ENCODE measurements at regions not wholly inside any gene's neighbourhood (a gene's known extent, or its start where the extent isn't known, plus 50 kb on each side); places are given as distances from the start of the nearest gene placed in this dataset.
"Not testable (repeated sequence)": the region's sequence is repeated elsewhere in the genome, so short reads cannot be mapped to it uniquely, and the experiment has no call there.

DNA sequence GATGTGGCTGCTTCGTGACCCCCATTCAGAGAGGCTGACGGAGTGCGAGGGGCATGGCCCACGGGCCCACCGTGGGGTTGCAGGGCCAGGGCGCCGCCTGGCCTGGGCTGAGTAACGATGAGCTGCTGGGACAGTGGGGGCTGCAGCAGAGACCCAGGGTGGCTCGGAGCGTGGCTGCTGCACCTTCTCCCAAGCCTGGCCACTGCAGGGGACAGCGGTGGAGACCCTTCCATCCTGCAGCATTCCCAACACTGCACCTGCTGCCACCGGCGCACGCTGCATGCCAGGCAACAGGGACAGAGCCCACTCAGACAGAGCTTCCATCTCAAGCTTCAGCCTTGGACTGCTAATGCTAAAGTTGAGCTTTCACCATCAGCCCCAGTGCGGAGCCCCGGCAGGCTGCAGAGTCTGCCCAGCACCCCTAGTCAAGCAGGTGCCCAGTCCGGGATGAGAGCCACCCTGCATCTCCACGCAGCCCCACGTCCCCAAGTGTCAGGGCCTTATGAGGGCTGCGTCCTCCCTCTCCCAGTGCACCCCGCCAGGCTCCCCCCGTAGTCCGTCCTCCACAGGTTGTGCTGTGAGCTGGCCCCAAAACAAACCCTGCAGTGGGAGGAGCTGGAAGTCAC lies 89.4 kb upstream of the AFDN start:
- DNase-seq = no peak

DNA sequence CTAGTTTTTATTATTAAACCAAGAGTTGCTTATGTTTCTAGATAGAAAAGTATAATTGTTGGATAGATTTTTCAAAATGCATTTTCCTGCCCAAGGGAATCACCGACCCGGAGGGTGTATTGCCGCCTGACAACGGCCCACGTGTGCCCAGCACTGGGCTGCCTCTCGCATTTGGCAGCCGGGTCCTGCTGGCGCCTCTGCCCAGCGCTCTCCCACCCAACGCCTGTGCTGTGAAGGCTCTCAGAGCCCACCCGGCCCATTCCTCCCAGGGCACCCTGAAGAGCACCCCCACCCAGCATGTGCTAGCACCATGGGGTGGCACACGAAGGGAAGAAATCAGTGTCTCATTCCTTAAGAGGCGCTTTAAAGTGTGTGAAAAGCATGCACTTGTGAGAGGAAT lies 88.3 kb upstream of the AFDN start:
- DNase-seq = no peak

DNA sequence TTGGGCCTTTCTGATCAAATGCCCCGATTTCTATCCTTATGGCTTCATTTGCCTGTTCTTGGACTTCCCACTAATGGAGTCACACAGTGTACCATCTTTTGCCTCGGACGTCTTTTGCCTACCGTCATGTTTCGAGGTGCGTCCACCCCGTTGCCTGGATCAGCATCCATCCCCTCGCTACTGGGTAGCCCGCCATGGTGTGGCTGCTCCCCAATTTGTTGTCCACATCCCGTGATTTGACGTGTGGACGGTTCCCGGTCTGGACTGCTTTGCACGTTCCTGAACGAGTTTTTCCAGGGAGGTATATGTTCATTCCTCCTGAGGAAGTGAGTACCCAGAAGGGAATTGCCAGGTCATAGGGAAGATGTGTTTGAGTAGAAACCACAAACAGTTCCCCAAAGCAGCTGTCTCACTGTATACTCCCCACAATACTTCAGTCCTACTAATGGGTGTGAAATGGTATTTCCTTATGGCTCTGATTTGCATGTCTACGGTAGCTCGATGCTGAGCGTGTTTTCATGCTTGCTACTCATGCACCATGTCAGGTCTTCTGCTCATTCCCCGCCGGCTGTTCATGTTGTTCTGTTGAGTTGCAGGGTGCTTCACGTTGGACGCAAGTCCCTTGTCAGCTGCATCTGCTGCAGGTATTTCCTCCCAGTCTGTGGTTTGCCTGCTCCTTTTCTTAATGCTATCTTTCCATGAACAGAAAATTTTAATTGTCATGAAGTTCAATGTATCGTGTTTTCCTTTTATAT lies 86.8 kb upstream of the AFDN start:
- DNase-seq = no peak

DNA sequence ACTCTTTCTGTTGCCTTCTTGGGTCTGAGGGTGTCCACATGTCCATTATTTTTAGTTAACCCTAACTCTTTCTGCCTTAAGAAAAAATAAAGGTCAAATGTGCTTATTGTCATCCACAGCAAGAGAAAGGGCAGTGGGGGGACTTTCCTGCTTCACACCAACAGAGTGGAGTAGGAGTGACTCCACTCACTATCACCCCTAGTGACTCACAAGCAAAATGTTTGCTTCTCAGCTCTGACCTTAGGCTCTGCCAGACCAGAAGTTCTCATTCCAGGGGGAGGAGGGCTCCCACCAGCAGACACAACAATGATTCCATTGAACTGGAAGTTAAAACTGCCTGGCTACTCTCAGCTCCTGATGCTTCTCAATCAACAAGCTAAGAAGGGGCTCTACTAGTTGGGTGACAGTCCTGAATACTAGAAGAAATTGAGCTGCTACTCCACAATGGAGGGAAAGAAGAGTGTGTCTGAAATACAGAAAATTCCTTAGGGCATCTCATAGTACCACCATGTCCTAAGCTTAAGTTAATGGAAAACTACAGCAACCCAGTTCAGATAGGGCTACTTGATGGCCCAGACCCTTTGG lies 83.9 kb upstream of the AFDN start:
- no peak for DNase-seq

DNA sequence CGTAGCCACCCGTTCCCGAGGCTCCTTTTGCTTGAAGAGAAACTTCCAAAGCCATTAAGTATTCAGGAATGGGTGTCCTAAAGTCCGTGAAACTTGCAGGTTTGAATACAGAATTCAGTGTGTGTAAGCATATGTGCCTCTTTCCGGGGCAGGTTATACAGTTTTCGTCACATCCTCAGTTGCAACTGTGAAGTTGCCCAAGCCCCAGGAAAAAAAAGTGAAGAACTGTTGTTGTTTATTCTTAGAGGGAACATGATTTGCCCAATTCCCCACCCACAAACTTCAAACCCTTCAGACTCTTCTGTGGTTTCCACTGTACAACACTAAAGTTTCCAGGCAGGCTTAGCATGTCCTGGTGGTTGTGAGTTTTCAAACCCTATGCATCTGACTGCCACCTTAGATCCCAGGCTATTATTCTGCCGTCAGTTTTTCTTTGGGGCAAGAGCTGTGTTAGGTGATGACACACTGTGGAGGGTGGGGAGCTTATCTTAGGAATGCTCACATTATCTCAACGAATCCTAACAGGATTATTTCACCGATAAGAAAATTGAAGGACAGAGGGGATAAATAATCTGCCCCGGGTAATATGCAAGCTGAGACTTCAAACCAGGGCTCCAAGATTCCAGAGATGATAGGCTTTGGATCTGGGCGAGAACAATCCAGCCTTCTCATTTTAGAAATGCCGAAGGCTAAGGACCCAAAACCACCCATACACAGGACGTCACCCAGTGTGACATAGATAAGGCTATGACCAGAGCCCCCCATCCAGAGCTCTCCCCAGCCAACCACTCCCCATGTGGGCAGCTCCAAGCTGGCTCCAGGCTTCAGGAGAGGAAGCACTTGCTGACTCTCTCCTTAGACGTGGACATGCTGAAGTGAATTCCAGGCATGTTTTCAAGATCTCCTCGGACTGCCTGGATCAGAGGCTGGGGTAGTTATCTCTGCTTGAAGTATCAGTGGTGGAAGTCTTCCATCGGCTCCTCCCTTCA lies 81.7 kb upstream of the AFDN start:
- no peak for DNase-seq

DNA sequence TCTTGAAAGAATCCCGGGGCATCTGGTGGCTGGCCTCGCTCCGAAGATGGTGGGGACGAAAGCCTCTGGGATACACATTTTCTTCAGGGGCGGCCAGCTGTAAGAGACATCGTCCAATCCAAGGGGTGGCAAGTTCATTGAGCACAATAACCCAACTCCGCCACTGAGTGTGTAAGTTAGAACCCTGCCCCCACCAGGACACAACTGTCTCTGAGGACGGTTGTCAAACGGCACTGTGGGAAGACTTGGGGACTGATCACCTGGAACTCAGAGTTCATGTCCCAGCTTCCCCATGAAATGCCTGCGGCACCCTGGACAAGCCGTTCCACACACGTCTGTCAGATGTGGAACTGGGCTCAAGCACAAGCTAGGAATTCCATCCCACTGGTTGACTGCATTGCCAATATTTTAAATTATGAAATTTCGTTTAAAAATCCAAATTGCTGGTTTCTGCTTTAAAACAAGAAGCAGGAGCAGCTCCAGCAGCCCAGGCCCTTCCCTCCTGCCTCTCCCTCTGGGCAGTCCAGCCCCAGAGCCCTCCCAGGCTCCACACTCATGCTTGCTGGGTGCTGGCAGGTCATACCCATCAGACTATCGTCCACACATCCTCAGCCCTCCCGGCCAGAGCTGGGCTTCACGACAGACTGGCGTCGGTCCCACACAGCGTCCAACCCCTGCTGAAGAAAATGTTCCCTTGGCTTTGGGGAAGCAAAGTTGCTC lies 80.9 kb upstream of the AFDN start:
- no peak for DNase-seq

DNA sequence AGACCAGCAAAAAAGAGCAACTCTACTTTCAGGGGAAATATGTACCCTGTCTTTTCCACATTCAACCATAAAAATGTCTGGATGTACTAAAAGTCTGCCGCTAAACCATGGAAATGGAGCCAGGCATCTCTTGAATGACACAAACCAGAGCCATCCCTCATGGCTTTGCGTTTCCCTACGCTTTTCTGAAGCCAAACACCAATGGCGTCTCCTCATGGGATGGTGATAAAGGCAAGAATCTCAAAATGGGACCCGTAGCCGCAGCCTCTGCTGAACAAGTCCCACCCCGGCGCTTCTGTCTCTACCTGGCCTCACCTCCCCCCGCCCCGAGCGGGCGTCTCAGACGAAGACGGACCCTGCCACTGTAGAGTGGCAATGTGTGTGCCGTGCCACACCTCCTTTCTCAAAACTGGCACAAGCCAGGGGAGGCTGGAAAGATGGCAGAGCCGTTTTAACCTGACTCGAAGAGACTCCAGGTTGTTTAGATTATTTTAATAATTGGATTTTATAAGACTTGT lies 80.3 kb upstream of the AFDN start:
- DNase-seq = no peak

DNA sequence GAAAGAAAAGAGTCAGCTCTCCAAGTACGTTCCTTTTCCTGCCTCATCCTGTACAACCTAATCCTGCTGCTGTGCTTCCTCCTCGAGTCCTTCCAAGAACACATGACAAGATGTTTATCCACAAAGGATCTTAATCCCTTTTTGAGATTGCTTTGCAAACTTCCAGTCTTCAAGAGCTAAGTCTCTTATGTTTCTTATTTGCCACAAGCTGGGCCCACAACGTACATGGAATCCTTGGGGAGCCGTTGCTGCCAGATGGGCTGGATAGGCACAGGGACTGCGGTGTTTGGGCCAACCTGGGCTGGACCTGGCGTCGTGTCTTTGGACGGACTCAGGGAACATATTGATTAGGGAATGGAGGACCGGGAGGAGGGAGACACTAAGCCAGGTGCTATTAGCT lies 79.7 kb upstream of the AFDN start:
- DNase-seq = no peak

DNA sequence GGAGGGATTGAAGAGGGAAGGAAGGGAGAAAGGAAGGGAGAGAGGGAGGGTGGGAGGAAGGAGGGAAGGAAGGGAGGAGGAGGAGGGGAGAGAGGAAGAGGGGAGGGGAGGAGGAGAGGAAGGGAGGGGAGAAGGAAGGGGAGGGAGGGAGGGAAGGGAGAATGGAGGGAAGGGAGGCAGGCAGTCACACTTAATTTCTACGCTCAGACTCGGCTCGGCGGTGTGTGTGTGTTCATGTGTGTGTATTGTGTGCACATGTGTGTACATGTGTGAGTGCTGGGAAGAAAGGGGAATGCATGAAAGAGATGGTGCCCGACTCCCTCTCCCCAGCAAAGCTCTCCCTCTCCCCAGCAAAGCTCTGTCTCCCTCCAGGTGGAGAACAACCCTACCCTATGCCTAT lies 79.1 kb upstream of the AFDN start:
- no peak for DNase-seq

DNA sequence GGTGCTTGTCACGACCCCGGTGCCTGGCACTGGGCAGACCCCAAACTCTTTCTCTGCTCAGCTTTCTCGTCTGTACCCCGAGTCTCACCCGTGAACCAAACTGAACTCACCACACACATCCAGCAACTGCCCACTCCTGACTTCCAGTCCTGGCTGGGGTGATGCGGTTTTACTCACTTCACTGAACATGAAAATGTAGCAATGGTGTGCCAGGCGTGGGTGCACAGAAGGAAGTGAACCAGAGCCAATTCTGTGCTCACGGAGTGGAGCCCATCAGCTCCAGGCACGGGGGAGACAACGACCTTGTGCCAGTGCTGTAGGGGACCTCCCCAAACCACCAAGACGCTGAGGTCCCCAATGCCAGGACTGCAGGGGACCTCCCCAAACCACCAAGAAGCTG lies 78.7 kb upstream of the AFDN start:
- no peak for DNase-seq

DNA sequence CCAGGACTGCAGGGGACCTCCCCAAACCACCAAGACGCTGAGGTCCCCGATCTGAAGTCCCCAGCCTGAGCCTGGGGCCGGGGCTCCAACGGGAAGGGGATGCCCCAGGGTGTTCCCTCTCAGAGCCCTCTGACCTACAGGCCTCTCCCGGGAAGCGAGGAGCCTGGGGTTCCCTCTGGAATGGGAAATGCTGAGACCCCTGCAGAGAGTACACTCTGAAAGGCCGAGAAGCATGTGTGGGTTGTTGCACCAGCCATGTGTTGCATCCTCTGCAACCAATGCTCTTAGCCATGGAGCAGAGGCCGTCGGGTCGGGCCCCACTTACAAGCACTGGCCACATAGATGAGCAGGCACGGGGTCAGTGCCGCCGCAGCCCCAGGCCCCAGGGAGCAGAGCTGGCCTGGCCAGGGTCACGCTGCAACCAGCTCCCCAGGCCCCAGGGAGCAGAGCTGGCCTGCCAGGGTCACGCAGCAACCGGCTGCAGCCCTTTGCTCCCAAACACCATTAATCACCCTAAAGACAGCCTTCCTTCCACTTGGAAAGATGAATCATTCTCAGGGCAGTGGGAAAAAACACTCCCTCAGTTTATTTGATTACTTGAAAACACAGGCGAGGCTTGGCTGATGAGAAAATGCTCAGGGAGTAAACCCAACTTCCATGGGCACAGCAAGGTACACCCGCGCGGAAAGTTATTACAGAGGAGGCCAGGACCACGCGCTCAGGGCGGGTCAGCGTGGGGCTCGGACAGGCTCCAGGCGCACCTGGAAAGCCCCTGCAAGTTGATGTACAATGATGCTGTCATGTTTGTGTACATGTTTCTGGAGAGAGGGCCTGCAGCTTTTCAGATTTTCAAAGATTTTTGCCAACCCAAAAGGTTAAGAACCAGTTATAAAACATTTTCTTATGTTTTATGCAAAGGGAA lies 78.0 kb upstream of the AFDN start:
- DNase-seq = no peak

DNA sequence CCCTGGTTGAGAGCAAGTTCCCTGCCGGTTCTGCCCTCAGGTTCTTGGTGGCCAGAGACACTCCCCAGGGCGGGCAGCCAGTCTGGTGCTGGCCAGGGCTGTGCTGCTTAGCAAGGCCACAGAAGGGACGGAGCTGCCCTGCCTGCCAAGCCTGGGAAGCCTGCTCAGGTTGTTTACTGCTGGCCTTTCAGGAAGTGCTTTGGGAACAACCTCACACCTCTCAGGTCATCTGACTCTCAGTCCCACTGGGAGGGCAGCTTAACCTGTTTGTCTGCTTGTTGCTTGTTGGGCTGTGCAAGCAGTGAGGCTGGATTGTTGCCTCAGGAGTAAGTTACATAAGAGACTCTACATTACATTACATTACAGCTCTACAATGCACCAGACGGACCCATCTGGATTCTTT lies 75.8 kb upstream of the AFDN start:
- DNase-seq = no peak

DNA sequence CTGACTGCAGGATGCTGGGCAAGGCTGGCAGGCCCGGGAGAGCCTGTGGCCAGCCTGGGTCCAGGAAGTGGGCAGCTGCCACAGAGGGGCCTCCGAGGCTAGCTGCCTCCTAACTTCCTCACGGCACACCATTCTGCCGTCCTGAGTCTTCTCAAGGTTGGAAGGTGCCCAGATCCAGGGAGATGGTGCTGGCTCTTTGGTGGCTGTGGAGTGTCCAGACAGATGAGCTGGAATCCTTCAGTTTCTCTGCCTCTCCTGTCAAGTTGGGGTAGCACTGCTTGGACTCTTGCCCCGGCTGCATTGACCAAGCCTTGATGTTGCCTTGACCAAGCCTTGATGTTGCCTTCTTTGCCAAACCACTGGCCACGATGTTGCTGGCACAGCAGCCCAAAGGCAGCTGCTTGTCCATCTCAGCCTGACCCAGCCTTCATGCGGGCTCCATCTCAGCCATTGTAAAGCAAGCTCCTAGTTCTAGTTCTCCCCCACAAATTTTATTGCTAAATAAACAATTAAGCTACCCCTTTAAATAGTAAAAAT lies 75.1 kb upstream of the AFDN start:
- no peak for DNase-seq

DNA sequence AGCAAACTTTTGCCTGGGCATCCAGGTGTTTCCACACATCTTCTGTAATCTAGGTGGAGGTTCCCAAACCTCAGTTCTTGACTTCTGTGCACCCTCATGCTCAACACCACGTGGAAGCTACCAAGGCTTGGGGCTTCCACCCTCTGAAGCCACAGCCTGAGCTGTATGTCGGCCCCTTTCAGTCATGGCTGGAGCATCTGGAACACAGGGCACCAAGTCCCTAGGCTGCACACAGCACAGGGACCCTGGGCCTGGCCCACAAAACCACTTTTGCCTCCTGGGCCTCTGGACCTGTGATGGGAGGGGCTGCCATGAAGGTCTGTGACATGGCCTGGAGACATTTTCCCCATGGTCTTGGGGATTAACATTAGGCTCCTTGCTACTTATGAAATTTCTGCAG lies 73.4 kb upstream of the AFDN start:
- not testable (repeated sequence) for DNase-seq

DNA sequence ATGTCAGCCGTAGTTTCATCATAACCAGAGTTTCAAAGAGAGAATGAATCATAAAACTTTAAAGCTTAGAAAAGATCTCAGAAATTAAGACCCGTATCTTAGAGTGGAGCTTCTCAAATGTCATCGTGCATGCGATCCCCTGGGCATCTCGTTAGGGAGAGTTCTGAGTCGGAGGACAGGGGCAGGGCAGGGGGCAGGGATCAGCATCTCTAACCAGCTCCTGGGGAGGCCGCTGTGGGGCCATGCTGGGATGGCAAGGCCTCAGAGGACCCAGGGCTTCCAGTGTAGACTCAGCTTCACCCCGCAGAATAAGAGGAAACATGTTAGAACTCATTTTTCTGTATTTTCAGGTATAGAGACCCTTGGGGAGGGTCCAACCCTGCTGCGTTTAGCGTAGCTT lies 72.0 kb upstream of the AFDN start:
- no peak for DNase-seq

DNA sequence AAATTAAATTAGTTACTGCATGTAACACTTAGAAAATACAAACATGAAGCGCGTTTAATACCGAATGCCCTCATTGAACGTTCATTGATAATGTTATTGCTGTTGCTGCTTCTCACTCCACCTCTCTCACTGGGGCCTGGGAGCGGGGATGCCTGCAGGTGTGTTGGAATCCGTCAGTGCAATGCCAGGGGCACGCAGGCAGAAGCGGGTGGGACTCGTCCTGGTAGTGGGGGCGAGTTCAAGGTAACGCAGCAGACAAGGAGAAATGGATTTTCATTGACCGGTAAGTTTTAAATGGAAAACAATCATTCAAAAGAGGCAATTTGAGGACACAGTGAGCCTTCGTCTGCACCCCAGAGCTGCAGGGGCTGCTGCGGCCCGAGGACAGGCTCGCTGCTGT lies 71.2 kb upstream of the AFDN start:
- DNase-seq = no peak

DNA sequence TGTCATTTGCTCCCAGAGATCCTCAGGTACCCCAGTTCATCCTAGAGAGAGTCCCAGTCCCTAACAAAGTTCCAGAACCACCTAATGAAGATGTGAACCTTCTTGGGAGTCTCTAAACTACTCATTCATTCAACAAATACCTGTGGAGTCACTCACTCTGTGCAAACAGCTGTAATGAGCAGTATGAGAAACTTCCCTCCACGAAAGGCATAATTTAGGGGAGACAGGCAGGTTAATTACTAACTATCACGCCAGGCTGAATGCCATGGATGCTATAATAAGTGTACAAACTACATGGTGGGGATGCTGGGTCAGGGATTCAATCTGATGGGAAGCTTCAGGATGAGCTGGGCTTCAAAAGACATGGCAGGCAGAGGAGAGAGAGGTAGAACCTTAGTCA lies 70.1 kb upstream of the AFDN start:
- no peak for DNase-seq

DNA sequence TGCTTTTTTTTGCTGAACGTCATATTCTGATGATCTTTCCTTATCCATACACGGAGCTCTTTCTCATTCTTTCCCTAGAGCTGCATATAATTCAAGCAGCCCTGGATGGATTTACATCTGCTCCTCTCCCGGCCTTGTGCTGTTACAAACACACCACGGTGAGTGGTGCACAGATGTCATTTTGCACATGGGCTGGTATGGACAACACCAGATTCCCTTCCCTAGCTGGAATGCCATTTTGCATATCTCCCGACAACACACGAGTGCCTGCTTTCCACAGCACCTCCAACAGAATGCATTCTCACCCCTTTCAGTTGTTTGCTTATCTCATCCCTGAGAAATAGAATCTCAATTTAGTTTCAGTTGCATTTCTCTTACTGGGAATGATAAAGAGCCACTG lies 69.5 kb upstream of the AFDN start:
- DNase-seq = no peak

DNA sequence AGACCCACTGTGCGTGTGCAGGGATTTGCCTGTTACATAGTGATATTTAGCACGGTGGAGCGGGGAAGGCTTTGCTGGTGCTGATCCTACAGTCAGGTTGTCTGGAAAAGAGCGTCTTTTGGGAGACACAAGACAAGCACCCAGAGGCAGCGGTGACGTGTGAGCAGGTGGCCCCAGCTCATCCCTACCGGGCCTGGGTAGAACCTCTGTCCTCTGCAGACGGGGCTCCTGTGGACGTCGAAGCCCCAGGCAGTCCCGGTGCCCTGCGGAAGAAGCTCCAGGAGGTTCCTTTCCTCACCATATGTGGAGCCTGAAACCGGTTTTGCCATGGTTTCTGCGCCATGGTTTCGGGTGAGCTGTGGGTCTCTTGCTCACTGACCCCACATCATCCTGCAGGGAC lies 68.9 kb upstream of the AFDN start:
- DNase-seq = no peak

DNA sequence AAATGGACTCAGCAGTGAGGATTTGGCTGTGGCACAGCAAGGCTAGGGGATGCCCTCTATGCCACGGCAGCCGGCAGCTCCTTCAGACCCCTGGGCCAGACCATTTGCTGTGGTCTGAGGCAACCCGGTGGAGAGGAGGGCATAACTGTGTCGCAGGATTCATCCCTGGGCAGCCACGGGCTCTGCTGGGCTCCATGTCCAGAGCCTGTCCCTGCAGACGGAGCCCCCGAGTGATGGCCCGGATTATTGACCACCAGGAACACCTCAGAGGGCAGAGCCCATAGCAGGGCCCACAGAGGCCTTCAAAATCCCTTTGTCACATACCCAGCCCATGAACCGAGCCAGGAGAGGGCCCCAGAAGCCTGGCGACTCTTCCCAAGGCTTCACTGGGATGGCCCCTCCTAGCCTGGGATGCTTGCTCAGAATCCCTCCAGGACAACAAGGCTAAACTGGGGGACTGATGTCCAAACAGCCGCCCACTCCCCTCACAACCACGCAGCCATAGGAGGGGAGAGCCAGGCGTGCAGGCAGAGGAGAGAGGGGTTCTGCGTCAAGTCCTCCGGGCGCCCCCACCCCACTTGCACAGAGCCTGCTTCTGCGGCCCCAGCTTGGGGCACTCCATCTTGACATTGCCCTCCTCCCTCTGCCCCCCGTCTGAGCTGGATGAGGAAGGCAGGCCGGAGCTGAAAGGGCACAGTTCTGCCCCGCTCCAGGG lies 68.2 kb upstream of the AFDN start:
- no peak for DNase-seq
